Fibroblast of mammary gland (primary cell): ENCODE measurements at regions not wholly inside any gene's neighbourhood (a gene's known extent, or its start where the extent isn't known, plus 50 kb on each side); places are given as distances from the start of the nearest gene placed in this dataset.

Source experiments
- DNase-seq: peaks from one replicate; pipeline ENCODE4 v3.0.0-alpha.2; 2010; ENCODE audit warnings: low read depth
- H3K4me3 ChIP-seq: 2 replicates; pipeline ENCODE4 v1.5.1; 2011; ENCODE audit warnings: low read depth, mild to moderate bottlenecking, low read length, moderate library complexity; ENCODE audit not compliant: control insufficient read depth
- TF ChIP-seq, protein P1 (sequence below): conservative IDR thresholded peaks from 2 replicates; pipeline ENCODE4 v1.5.1; 2011; ENCODE audit warnings: low read depth, low read length, inconsistent platforms; ENCODE audit not compliant: control insufficient read depth, insufficient read depth

DNA sequence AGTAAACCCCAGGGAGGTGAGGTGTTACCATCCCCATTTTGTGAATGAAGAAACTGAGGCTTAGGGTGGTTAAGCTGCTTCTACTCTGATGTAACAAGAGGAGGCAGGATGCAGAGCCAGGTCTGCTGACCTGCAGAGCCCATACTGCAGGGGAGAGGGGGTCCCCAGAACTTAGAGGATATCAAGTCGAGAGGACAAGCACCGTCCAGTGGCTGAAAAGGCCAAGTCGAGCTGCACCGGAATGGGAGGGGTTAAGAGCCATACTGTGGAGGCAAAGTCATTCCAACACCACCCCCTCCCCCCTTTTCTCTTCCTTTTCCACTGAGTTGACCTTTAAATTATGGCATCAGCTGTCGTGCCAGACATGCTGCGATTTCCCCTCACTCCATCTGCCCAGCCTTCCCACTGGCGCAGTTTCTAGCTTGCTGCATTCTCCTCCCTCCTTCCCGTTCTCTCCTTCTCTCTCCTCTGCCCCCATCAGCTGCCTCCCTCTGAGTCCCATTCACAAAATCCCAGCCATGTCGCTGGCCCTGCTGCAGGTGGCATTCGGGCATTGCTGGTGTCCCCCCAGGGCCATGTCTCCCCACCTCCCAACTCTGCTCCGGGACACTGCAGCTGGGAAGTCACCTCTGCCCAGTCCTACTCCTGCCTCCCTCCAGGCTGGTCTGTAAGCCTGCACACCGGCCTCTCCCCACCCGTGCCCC lies 346.9 kb downstream of the DYSF start:
- H3K4me3 ChIP-seq, result no peak overlapping the region
- TF ChIP-seq, protein P1, sequence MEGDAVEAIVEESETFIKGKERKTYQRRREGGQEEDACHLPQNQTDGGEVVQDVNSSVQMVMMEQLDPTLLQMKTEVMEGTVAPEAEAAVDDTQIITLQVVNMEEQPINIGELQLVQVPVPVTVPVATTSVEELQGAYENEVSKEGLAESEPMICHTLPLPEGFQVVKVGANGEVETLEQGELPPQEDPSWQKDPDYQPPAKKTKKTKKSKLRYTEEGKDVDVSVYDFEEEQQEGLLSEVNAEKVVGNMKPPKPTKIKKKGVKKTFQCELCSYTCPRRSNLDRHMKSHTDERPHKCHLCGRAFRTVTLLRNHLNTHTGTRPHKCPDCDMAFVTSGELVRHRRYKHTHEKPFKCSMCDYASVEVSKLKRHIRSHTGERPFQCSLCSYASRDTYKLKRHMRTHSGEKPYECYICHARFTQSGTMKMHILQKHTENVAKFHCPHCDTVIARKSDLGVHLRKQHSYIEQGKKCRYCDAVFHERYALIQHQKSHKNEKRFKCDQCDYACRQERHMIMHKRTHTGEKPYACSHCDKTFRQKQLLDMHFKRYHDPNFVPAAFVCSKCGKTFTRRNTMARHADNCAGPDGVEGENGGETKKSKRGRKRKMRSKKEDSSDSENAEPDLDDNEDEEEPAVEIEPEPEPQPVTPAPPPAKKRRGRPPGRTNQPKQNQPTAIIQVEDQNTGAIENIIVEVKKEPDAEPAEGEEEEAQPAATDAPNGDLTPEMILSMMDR, result no peak
- DNase-seq, result no peak

GRCh38 chr2:71799013-71799575 lies 345.7 kb downstream of the DYSF start:
- no peak overlapping the region for H3K4me3 ChIP-seq
- TF ChIP-seq, protein P1, result no peak
- no peak for DNase-seq

DNA sequence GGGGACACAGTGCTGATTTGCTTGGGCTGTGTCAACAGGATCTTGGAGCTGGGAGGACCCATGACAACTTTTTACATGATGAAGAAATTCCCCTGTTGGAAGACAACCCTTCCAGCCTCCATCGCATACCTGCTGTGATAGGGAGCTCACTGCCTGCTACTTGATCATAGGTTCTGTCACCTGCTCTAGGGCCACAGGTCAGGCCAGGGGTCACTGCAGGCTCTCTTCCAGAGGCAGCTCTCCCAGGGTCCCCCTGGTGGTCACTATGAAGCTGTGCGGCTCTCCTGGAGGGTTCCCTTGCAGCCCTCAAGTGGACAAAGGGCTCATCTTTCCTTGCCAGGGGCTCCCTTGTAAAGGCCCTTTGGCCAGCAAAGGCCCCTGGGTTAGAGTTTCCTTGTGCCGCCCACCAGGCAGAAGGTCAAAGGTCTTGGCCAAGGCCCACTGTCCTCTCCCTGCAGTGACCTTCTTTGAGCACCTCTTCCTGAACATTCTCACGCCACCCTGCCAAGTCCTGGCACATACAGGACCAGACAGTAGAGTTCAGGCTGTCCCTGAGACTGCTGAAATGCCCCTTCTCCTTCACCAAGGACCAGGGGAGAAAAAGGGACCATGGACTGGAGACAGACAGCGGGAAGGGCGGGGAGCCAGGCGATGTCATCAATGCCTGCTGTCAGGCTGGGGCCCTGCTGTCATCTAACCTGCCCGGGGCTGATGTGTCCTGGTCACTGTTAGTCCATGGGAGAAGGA lies 345.1 kb downstream of the DYSF start:
- DNase-seq, result peak; percentile 41
- H3K4me3 ChIP-seq, result no peak overlapping the region
- TF ChIP-seq, protein P1, result peak; percentile 86

GRCh38 chr2:71797035-71797810 lies 343.9 kb downstream of the DYSF start:
- no peak overlapping the region for H3K4me3 ChIP-seq
- no peak for DNase-seq
- TF ChIP-seq, protein P1, result no peak

GRCh38 chr2:71796174-71796593 lies 342.8 kb downstream of the DYSF start:
- H3K4me3 ChIP-seq, result no peak overlapping the region
- TF ChIP-seq, protein P1, result no peak
- no peak for DNase-seq

DNA sequence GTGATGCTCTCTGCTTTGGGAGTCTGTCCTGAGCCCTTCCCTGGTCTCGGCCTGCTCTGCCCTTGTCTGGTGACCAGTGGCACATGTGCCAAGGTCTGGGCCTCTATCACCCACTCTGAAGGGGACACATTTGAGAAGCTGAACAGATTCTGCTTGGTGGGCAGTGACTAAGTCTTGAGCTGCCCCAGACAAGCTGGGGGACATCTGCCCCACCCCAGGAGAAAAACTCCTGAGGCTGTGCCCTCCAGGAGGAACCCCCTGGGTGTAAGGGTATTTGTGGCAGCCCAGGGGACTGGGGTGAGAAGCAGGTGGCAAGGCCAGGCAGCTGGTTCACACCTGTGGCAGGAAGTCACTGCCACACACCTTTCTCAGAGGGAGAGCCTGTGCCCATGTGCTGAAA lies 342.1 kb downstream of the DYSF start:
- H3K4me3 ChIP-seq, result no peak overlapping the region
- TF ChIP-seq, protein P1, result no peak
- DNase-seq, result no peak
